Tibial nerve (tissue), 4 donors: ENCODE measurements at regions not wholly inside any gene's neighbourhood (a gene's known extent, or its start where the extent isn't known, plus 50 kb on each side); places are given as distances from the start of the nearest gene placed in this dataset.

ENCODE experiments used
- DNase-seq, 2 donors: peaks; one replicate each; pipeline ENCODE4 v3.0.0-alpha.2; 2019; ENCODE audit warnings: low spot score in 2 of 2
- H3K27ac ChIP-seq, 4 donors: fragments of 200-600 bp; sonication (generic) in 3 of 4; one replicate each; pipeline ENCODE4 v1.5.1; 2017 to 2019; ENCODE audit warnings: mild to moderate bottlenecking in 1 of 4
- H3K27me3 ChIP-seq, 2 donors: fragments of 200-600 bp; sonication (generic) in 1 of 2; one replicate each; pipeline versions ENCODE4 v1.5.1 to v1.6.0; 2017 to 2019
- H3K36me3 ChIP-seq, 3 donors: fragments of 200-600 bp; sonication (generic); one replicate each; pipeline ENCODE4 v1.5.1; 2018 to 2019
- H3K4me1 ChIP-seq, 4 donors: fragments of 200-600 bp; sonication (generic) in 3 of 4; one replicate each; pipeline ENCODE4 v1.5.1; 2017 to 2019
- H3K4me3 ChIP-seq, 4 donors: fragments of 200-600 bp; sonication (generic) in 3 of 4; one replicate each; pipeline ENCODE4 v1.5.1; 2017 to 2019; ENCODE audit warnings: mild to moderate bottlenecking in 1 of 4, moderate library complexity in 1 of 4
- H3K9me3 ChIP-seq, 4 donors: fragments of 200-600 bp; sonication (generic) in 3 of 4; one replicate each; pipeline ENCODE4 v1.5.1; 2017 to 2019
- EP300 ChIP-seq, 2 donors: sonication (generic); formaldehyde crosslinking; IDR thresholded peaks; one replicate each; pipeline ENCODE4 v1.6.1; 2017; ENCODE audit warnings: antibody characterized with exemption in 2 of 2, mild to moderate bottlenecking in 1 of 2
- POLR2A ChIP-seq, 2 donors: fragments of 450-650 bp; IDR thresholded peaks; one replicate each; pipeline ENCODE4 v1.6.1; 2017; ENCODE audit warnings: antibody characterized with exemption in 2 of 2, mild to moderate bottlenecking in 2 of 2, moderate library complexity in 2 of 2
- WGBS, 2 donors: methylation state at CpG; one replicate each; pipeline ENCODE4 v1.1.5; 2018; 5-methylcytosine and 5-hydroxymethylcytosine counted together
- TF ChIP-seq, protein P1 (sequence below), 5 experiments: fragments of 200-600 bp in 3 of 5; fragments of 450-650 bp in 2 of 5; sonication (generic) in 3 of 5; IDR thresholded peaks; one replicate each; pipeline ENCODE4 v1.5.1; 2016 to 2019; ENCODE audit warnings: antibody characterized with exemption in 5 of 5, mild to moderate bottlenecking in 3 of 5, moderate library complexity in 2 of 5

GRCh38 chr11:71338801-71339395, 86.5 kb upstream of the SHANK2 start:
- Histone ChIP-seq H3K4me1 (peaks cover 0 to 3% (median 0%) of the 10 kb centered on the region in 4 donors), H3K4me3 (peak overlapping the region in 1 of 4 donors; percentile 9), H3K27me3 (no peaks in the 10 kb centered on the region), H3K9me3 (peaks cover 0 to 4% (median 0%) of the 10 kb centered on the region in 4 donors), H3K27ac (no peak overlapping the region), H3K36me3 (no peaks in the 10 kb centered on the region)
- WGBS, 2 donors, result 40 to 41% methylated on average over 12 of the region's 12 CpGs
- DNase-seq, result no peak
- TF ChIP-seq POLR2A (IDR thresholded peaks at IDR 0.05), result no peak
- TF ChIP-seq, protein P1, sequence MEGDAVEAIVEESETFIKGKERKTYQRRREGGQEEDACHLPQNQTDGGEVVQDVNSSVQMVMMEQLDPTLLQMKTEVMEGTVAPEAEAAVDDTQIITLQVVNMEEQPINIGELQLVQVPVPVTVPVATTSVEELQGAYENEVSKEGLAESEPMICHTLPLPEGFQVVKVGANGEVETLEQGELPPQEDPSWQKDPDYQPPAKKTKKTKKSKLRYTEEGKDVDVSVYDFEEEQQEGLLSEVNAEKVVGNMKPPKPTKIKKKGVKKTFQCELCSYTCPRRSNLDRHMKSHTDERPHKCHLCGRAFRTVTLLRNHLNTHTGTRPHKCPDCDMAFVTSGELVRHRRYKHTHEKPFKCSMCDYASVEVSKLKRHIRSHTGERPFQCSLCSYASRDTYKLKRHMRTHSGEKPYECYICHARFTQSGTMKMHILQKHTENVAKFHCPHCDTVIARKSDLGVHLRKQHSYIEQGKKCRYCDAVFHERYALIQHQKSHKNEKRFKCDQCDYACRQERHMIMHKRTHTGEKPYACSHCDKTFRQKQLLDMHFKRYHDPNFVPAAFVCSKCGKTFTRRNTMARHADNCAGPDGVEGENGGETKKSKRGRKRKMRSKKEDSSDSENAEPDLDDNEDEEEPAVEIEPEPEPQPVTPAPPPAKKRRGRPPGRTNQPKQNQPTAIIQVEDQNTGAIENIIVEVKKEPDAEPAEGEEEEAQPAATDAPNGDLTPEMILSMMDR (IDR thresholded peaks at IDR 0.05), result no peak
- no peak for TF ChIP-seq EP300 (IDR thresholded peaks at IDR 0.05)

- Histone ChIP-seq H3K27ac (no peak overlapping the region), H3K27me3 (no peaks in the 10 kb centered on the region), H3K36me3 (no peaks in the 10 kb centered on the region), H3K4me1 (peaks cover 0 to 3% (median 0%) of the 10 kb centered on the region in 4 donors), H3K4me3 (no peak overlapping the region), H3K9me3 (peaks cover 0 to 12% (median 0%) of the 10 kb centered on the region in 4 donors)
- no peak for DNase-seq
- TF ChIP-seq EP300 (IDR thresholded peaks at IDR 0.05) (no peak), POLR2A (IDR thresholded peaks at IDR 0.05) (no peak)
- TF ChIP-seq, protein P1 (IDR thresholded peaks at IDR 0.05), result no peak
- 84 to 87% methylated on average over 12 of the region's 12 CpGs for WGBS, 2 donors
Observed at GRCh38 chr11:71336996-71337754, 84.8 kb upstream of the SHANK2 start.

GRCh38 chr11:71336176-71336995, 84.0 kb upstream of the SHANK2 start:
- H3K4me1 ChIP-seq, result peaks cover 0 to 3% (median 0%) of the 10 kb centered on the region in 4 donors
- H3K27me3 ChIP-seq, result no peaks in the 10 kb centered on the region
- H3K27ac ChIP-seq, result no peak overlapping the region
- no peak for TF ChIP-seq EP300 (IDR thresholded peaks at IDR 0.05)
- no peak for TF ChIP-seq POLR2A (IDR thresholded peaks at IDR 0.05)
- TF ChIP-seq, protein P1 (IDR thresholded peaks at IDR 0.05), result no peak
- H3K4me3 ChIP-seq, result no peak overlapping the region
- no peak for DNase-seq
- H3K9me3 ChIP-seq, result peaks cover 0 to 12% (median 0%) of the 10 kb centered on the region in 4 donors
- 84 to 91% methylated on average over 9 of the region's 9 CpGs for WGBS, 2 donors
- no peaks in the 10 kb centered on the region for H3K36me3 ChIP-seq

DNA sequence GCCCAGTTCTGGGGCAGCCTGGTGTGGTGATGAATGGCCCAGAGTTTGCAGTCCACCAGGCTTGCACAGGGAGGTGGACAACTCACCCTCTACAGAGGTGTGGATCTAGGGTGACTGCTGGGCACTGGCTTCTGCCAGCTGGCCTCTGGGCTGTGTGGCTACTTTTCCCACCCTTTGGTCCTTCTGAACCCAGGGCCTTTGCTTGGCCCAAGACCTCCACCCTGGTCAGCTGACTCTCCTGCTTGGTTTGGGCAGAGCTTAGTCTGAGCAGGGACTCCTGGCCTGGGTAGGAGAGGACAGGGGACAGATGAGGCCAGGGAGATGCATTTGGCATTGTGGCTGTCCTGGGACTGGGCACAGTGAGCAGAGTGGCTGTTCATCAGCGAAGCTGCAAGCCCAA, 83.0 kb upstream of the SHANK2 start:
- TF ChIP-seq, protein P1 (IDR thresholded peaks at IDR 0.05), result no peak
- TF ChIP-seq POLR2A (IDR thresholded peaks at IDR 0.05), result no peak
- no peak for TF ChIP-seq EP300 (IDR thresholded peaks at IDR 0.05)
- no peak for DNase-seq
- WGBS, 2 donors, result 90% methylated on average over 1 of the region's 1 CpG; no CpG with 5 or more reads in 1 of the 2 donors
- peaks cover 0 to 12% (median 0%) of the 10 kb centered on the region in 4 donors for H3K9me3 ChIP-seq
- H3K4me1 ChIP-seq, result peaks cover 0 to 3% (median 0%) of the 10 kb centered on the region in 4 donors
- no peak overlapping the region for H3K4me3 ChIP-seq
- H3K27me3 ChIP-seq, result no peaks in the 10 kb centered on the region
- no peak overlapping the region for H3K27ac ChIP-seq
- no peaks in the 10 kb centered on the region for H3K36me3 ChIP-seq
